ENCODE measurements at regions not wholly inside any gene's neighbourhood (a gene's known extent, or its start where the extent isn't known, plus 50 kb on each side); places are given as distances from the start of the nearest gene placed in this dataset.

DNA sequence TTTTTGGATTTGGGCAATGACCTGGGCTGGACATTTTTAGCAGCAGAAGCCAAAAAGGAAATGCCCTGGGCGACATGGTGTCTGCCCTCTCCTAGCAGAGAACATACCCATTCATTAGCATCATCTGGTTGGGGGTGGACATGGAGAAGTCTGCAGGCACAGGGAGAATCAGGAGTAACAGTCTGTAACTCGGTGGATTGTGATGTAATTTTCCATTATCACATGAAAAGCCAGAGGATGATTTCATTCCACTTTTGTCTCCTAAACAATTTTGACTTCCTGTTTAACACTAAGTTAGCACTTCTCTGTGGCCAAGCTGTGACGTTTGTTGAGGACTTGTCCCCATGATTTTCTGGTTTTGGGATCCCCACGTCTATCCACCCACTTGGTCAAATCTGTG, 153.8 kb upstream of the HABP2 start:
- intact Hi-C loops (cut with DNase I), result no loop called here
- no peak overlapping the region for H3K4me3 ChIP-seq
- TF ChIP-seq POLR2A (IDR thresholded peaks at IDR 0.05) (no peak), CTCF (IDR thresholded peaks at IDR 0.05) (no peak)
- no peaks in the 10 kb centered on the region for H3K9me3 ChIP-seq (replicated peaks in 1 of 3)
- H3K27me3 ChIP-seq, result no peaks in the 10 kb centered on the region
- peak in 1 of 7 donors; percentile 9 for DNase-seq
- WGBS, 4 donors, result 36 to 53% (median 42%) methylated on average over 4 of the region's 4 CpGs
- no peaks in the 10 kb centered on the region for H3K36me3 ChIP-seq (replicated peaks in 1 of 2)
- no peak overlapping the region for H3K27ac ChIP-seq
- no peaks in the 10 kb centered on the region for H3K4me1 ChIP-seq (replicated peaks in 1 of 2)

DNA sequence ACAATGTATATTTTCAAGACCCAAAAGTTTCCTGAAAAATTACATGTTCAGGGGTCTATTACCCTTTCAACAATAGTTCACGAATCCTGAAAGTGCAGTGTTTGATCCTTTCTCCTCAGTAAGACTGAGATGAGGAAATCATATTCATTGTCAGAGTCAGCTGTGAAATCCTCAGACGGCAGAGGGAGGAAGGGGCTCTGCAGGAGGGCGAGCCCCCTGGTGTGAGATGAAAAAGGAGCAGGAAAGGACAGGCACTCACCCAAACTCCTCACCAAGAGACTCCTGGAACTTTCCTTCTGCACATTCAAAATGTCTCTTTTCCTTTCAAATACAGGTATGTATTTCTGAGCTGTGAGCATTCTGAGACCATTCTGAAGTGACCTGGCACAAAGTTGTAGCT, 150.3 kb upstream of the HABP2 start:
- intact Hi-C loops (cut with DNase I), result no loop called here
- Histone ChIP-seq H3K36me3 (replicated peaks in 1 of 2) (no peaks in the 10 kb centered on the region), H3K27ac (no peak overlapping the region)

DNA sequence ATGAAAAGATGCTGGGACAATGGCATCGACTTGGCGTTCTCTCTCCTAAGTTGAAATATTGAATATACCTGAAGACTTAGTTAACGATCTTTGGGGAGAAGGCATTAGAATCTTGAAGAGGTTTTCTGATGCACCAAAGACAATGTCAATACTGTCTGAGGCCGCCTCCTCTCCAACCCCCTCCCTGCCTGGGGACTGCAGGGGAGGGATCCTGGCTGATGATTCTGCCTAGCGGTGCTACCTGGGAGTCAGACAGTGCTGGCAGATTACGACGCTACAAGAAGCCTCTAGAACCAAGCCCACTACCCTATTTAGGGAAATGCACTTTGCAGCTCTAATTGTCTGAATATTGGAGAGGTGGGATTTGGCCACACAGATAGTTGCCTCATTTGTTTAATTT, 145.6 kb upstream of the HABP2 start:
- H3K27me3 ChIP-seq, result no peaks in the 10 kb centered on the region
- H3K9me3 ChIP-seq (replicated peaks in 1 of 3), result no peaks in the 10 kb centered on the region
- DNase-seq, result no peak
- H3K4me1 ChIP-seq (replicated peaks in 1 of 2), result no peaks in the 10 kb centered on the region
- WGBS, 4 donors, result 57 to 86% (median 69%) methylated on average over 4 to 7 of the region's 7 CpGs
- TF ChIP-seq CTCF (IDR thresholded peaks at IDR 0.05) (no peak), POLR2A (IDR thresholded peaks at IDR 0.05) (no peak)
- H3K27ac ChIP-seq, result no peak overlapping the region
- H3K36me3 ChIP-seq (replicated peaks in 1 of 2), result no peaks in the 10 kb centered on the region
- no peak overlapping the region for H3K4me3 ChIP-seq
- intact Hi-C loops (cut with DNase I), result no loop called here

More for the DNA sequence above, 150.3 kb upstream of the HABP2 start:
- no peak for DNase-seq
- WGBS, 4 donors, result 50 to 55% (median 54%) methylated on average over 3 of the region's 3 CpGs
- H3K4me1 ChIP-seq (replicated peaks in 1 of 2), result no peaks in the 10 kb centered on the region
- TF ChIP-seq CTCF (IDR thresholded peaks at IDR 0.05) (no peak), POLR2A (IDR thresholded peaks at IDR 0.05) (no peak)
- no peak overlapping the region for H3K4me3 ChIP-seq
- H3K27me3 ChIP-seq, result no peaks in the 10 kb centered on the region
- no peaks in the 10 kb centered on the region for H3K9me3 ChIP-seq (replicated peaks in 1 of 3)

- Histone ChIP-seq H3K27me3 (no peaks in the 10 kb centered on the region), H3K4me3 (no peak overlapping the region), H3K36me3 (replicated peaks in 1 of 2) (no peaks in the 10 kb centered on the region), H3K9me3 (replicated peaks in 1 of 3) (no peaks in the 10 kb centered on the region), H3K27ac (no peak overlapping the region), H3K4me1 (replicated peaks in 1 of 2) (no peaks in the 10 kb centered on the region)
- intact Hi-C loops (cut with DNase I), result no loop called here
- TF ChIP-seq CTCF (IDR thresholded peaks at IDR 0.05) (no peak), POLR2A (IDR thresholded peaks at IDR 0.05) (no peak)
- no peak for DNase-seq
- 88 to 91% (median 90%) methylated on average over 4 to 10 of the region's 10 CpGs for WGBS, 4 donors
These were observed 143.7 kb upstream of the HABP2 start for GRCh38 chr10:113409175-113409574.
